ENCODE measurements at regions not wholly inside any gene's neighbourhood (a gene's known extent, or its start where the extent isn't known, plus 50 kb on each side); places are given as distances from the start of the nearest gene placed in this dataset.

- Histone ChIP-seq H3K4me1 (peaks cover 9% of the 10 kb centered on the region), H3K36me3 (no peaks in the 10 kb centered on the region), H3K9me3 (no peaks in the 10 kb centered on the region), H3K27me3 (no peaks in the 10 kb centered on the region), H3K4me3 (ENCODE audit: low read depth, low read length) (no peak overlapping the region)
- TF ChIP-seq CTCF (IDR thresholded peaks at IDR 0.05; ENCODE audit: low read depth, low read length), result no peak
- peak; percentile 77 for DNase-seq
These were observed 57.9 kb upstream of the PNMA1 start for GRCh38 chr14:73771848-73772638.

DNA sequence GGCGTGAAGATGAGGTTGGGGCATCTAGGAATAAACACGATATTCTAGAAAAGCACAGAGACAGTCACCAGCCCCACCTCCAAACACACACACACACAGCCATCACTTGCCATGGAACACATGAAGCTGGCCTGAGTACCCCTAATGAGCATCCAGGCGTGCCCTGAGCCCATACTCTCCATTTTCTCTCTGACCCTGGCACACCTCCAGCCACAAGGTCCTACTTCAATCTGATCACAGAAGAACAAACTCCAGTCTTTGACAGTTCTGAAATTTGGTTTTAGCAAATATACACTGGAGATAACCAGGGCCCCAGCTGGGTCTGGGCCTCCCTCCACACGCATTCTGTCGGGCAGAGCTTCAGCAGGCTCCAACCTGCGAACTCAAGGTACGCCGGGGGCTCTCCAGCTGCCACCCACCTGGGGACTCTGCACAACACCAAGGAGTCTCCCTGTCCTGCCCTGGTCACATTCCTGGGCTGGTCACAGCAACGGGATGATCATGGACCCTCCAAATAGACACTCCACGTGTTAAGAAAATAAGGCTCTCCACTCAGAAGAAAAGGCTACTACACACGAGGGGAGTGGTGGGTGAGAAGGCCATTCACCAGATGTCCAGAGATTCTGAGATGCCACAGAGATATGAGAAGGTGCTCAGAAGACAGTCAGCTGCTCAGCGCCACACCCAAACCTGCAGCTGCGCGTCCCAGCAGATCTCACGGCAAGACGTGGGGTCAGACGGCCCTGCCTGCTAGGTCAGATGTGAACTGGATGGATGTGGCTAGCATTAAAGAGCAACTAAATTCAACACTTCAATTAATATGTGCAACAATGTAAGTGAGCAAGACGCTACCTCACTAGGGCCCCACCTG, 57.0 kb upstream of the PNMA1 start:
- no peaks in the 10 kb centered on the region for H3K36me3 ChIP-seq
- peaks cover 9% of the 10 kb centered on the region for H3K4me1 ChIP-seq
- H3K27me3 ChIP-seq, result no peaks in the 10 kb centered on the region
- TF ChIP-seq CTCF (IDR thresholded peaks at IDR 0.05; ENCODE audit: low read depth, low read length), result no peak
- H3K4me3 ChIP-seq (ENCODE audit: low read depth, low read length), result no peak overlapping the region
- DNase-seq, result no peak
- no peaks in the 10 kb centered on the region for H3K9me3 ChIP-seq

DNA sequence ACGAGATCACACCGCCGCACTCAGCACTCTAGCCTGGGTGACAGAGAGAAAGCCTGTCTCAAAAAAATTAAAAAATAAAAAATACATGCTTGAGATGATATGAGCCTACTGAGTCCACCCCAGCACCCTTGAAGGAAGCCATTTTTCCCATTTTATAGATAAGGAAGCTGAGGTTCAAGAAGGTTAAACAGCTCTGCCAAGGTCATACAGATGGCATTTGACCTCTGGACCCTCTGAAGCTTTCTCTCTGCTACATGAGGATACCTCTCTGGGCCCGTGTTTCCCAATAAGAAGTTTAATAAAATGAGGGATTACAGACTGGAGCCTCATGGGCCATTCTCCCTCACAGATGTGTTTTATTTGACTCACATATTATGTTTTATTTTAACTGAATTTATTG, 53.9 kb upstream of the PNMA1 start:
- Histone ChIP-seq H3K9me3 (no peaks in the 10 kb centered on the region), H3K4me1 (peaks cover 22% of the 10 kb centered on the region), H3K36me3 (no peaks in the 10 kb centered on the region), H3K4me3 (ENCODE audit: low read depth, low read length) (no peak overlapping the region), H3K27me3 (no peaks in the 10 kb centered on the region)
- DNase-seq, result no peak
- TF ChIP-seq CTCF (IDR thresholded peaks at IDR 0.05; ENCODE audit: low read depth, low read length), result no peak

- TF ChIP-seq CTCF (IDR thresholded peaks at IDR 0.05; ENCODE audit: low read depth, low read length), result no peak
- no peak overlapping the region for H3K4me3 ChIP-seq (ENCODE audit: low read depth, low read length)
- peak; percentile 66 for DNase-seq
- peaks cover 35% of the 10 kb centered on the region for H3K4me1 ChIP-seq
- no peaks in the 10 kb centered on the region for H3K9me3 ChIP-seq
- no peaks in the 10 kb centered on the region for H3K36me3 ChIP-seq
- H3K27me3 ChIP-seq, result no peaks in the 10 kb centered on the region
These were observed 50.5 kb upstream of the PNMA1 start for GRCh38 chr14:73764406-73765280.
